Gastrocnemius medialis (tissue), 4 donors: ENCODE measurements at regions not wholly inside any gene's neighbourhood (a gene's known extent, or its start where the extent isn't known, plus 50 kb on each side); places are given as distances from the start of the nearest gene placed in this dataset.

Experiments used
- ATAC-seq, 2 donors: fragments of 150-250 bp; one replicate each; pipeline ENCODE4 v1.9.1; 2016
- DNase-seq, 2 donors: peaks; one replicate each; pipeline ENCODE4 v3.0.0-alpha.2; 2019
- H3K27ac ChIP-seq, 4 donors: fragments of 200-600 bp; sonication (generic); 1 replicate in 1 of 4; 2 replicates in 3 of 4; pipeline ENCODE4 v1.5.1; 2016 to 2018; ENCODE audit warnings: mild to moderate bottlenecking in 2 of 4, moderate library complexity in 1 of 4
- H3K27me3 ChIP-seq, 3 donors: fragments of 200-600 bp; sonication (generic) in 2 of 3; 1 replicate in 1 of 3; 2 replicates in 2 of 3; pipeline versions ENCODE4 v1.5.1 to v1.6.0; 2016 to 2019; ENCODE audit warnings: mild to moderate bottlenecking in 1 of 3, moderate library complexity in 1 of 3
- H3K36me3 ChIP-seq, 2 donors: fragments of 200-600 bp; sonication (generic) in 1 of 2; one replicate each; pipeline ENCODE4 v1.5.1; 2017 to 2018
- H3K4me1 ChIP-seq, 2 donors: fragments of 200-600 bp; sonication (generic) in 1 of 2; one replicate each; pipeline ENCODE4 v1.5.1; 2016 to 2017; ENCODE audit warnings: mild to moderate bottlenecking in 2 of 2
- H3K4me3 ChIP-seq, 4 donors: fragments of 200-600 bp; sonication (generic) in 3 of 4; 1 replicate in 1 of 4; 2 replicates in 3 of 4; pipeline ENCODE4 v1.5.1; 2016 to 2019; ENCODE audit warnings: mild to moderate bottlenecking in 2 of 4
- H3K9me3 ChIP-seq, 3 donors: fragments of 200-600 bp; sonication (generic) in 2 of 3; 1 replicate in 1 of 3; 2 replicates in 2 of 3; pipeline ENCODE4 v1.5.1; 2016 to 2019
- CTCF ChIP-seq, 5 experiments: fragments of 450-650 bp in 3 of 5; fragments of 200-600 bp in 2 of 5; sonication (generic) in 2 of 5; IDR thresholded peaks in 4 of 5; conservative IDR thresholded peaks in 1 of 5; 1 replicate in 4 of 5; 2 replicates in 1 of 5; pipeline ENCODE4 v1.5.1; 2016 to 2019; ENCODE audit warnings: antibody characterized with exemption in 5 of 5, mild to moderate bottlenecking in 3 of 5, moderate library complexity in 3 of 5
- POLR2A ChIP-seq, 2 donors: fragments of 450-650 bp; IDR thresholded peaks; one replicate each; pipeline ENCODE4 v1.6.1; 2017; ENCODE audit warnings: antibody characterized with exemption in 2 of 2, mild to moderate bottlenecking in 2 of 2, moderate library complexity in 2 of 2
- in situ Hi-C, 4 donors: fragments of 200-750 bp; cut with MboI; loops; one replicate each; pipeline versions ENCODE4 v1.15.0 to v1.8.0; 2017; ENCODE audit warnings: low sequenced_read_pairs in 4 of 4
- intact Hi-C: fragments of 100-400 bp; cut with DNase I; formaldehyde crosslinking; loops from one replicate; pipeline ENCODE4 v1.15.1; 2023; ENCODE audit warnings: low total_unique reads

DNA sequence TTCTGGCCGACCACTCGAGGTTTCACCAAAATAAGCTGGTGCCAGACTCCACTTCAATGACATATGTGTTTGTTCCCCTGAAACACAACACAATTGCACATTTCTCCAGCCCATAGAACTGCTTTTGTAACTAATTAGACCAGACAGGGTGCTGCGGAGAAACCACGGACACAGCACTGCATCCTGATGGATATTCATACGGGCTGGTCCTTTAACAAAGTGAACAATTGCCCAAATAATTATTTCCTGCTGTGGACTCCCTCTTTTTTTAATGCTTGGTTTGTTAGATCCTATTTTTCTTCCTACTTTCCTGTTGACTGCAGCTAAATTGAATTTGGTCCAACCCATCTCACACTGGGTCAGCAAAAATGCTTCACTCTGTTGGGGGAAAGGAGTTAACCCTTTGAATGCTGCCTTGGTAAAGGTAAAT is 198.6 kb upstream of the BMPER start:
- Histone ChIP-seq H3K27ac (no peak overlapping the region), H3K27me3 (no peaks in the 10 kb centered on the region), H3K4me3 (no peak overlapping the region), H3K9me3 (no peaks in the 10 kb centered on the region), H3K36me3 (no peaks in the 10 kb centered on the region), H3K4me1 (peaks cover 11 to 12% of the 10 kb centered on the region in 2 donors)
- ATAC-seq (no peak), DNase-seq (no peak)
- TF ChIP-seq CTCF (IDR thresholded peaks at IDR 0.05 in 4 of 5, conservative IDR thresholded peaks at IDR 0.05 in 1 of 5): no peak
- TF ChIP-seq POLR2A (IDR thresholded peaks at IDR 0.05): no peak
- in situ Hi-C loops (no loop called here), intact Hi-C loops (no loop called here)

GRCh38 chr7:33707427-33707826 is 197.9 kb upstream of the BMPER start:
- TF ChIP-seq POLR2A (IDR thresholded peaks at IDR 0.05): no peak
- no peak for TF ChIP-seq CTCF (IDR thresholded peaks at IDR 0.05 in 4 of 5, conservative IDR thresholded peaks at IDR 0.05 in 1 of 5)
- DNase-seq: no peak

DNA sequence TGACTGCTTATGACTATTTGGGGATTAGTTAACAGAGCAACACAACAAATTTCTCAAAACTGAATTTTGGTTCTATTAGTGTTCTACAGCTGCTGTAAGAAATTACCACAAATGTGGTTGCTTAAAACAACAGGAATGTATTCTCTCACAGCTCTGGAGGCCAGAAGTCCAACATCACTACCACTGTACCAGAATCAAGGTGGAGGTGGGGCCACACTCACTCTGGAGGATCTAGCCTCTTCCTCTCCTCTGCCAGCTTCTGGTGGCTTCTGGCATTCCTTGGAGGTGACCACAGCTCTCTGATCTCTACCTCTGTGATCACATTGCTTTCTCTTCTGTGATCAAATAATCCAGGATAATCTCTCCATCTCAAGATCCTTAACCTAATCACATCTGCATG is 194.7 kb upstream of the BMPER start:
- in situ Hi-C loops: no loop called here
- TF ChIP-seq POLR2A (IDR thresholded peaks at IDR 0.05) (no peak), CTCF (IDR thresholded peaks at IDR 0.05 in 4 of 5, conservative IDR thresholded peaks at IDR 0.05 in 1 of 5) (no peak)
- no peaks in the 10 kb centered on the region for H3K36me3 ChIP-seq
- H3K4me3 ChIP-seq: no peak overlapping the region
- H3K27ac ChIP-seq: no peak overlapping the region
- DNase-seq: no peak
- H3K9me3 ChIP-seq: no peaks in the 10 kb centered on the region
- peaks cover 11 to 12% of the 10 kb centered on the region in 2 donors for H3K4me1 ChIP-seq
- intact Hi-C loops: no loop called here
- no peaks in the 10 kb centered on the region for H3K27me3 ChIP-seq
- ATAC-seq: no peak

More at GRCh38 chr7:33707427-33707826, 197.9 kb upstream of the BMPER start:
- in situ Hi-C loops (no loop called here), intact Hi-C loops (no loop called here)
- ATAC-seq: peak in 1 of 2 donors; percentile 18
- Histone ChIP-seq H3K4me3 (no peak overlapping the region), H3K27ac (no peak overlapping the region), H3K27me3 (no peaks in the 10 kb centered on the region), H3K36me3 (no peaks in the 10 kb centered on the region), H3K4me1 (peaks cover 11 to 12% of the 10 kb centered on the region in 2 donors), H3K9me3 (no peaks in the 10 kb centered on the region)

DNA sequence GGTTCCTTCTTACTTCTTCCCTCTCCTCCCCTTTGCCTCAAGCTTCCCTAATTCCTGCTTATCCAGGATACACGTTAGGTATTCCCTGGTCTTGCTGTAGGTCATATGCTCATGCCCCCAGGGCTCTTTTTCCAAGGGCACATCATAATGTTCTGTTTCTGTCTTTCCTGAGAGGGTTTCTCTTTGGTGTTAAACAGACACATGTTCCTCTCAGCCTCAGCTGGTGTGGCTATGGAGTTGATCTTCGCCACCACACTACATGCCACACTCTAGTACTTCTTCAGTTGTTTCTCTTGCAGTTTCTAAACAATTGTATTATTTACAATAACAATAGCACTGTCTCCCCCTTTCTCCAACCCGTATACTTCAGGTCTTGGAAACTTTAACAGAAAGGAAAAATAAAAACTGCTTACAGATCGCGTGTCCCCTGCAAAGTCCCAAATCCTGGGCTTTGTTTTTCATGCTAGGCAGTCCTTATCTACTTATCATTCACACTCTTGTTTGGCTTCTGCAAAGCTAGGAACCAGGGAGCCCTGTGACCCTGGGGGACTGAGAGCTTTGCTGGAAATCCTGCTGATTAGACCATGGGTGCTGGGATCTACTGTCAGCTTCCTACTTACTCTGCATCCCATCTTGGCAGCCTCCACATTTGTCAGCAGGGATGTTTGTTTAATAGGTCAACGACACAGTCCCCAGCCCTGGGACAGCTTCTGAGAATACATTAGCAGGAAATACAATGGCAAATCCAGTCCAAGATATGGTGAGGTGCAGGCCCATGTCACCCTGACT is 193.9 kb upstream of the BMPER start:
- H3K36me3 ChIP-seq: no peaks in the 10 kb centered on the region
- intact Hi-C loops: no loop called here
- H3K4me1 ChIP-seq: peaks cover 11 to 12% of the 10 kb centered on the region in 2 donors
- DNase-seq (no peak), ATAC-seq (no peak)
- no peak overlapping the region for H3K27ac ChIP-seq
- H3K4me3 ChIP-seq: no peak overlapping the region
- in situ Hi-C loops: no loop called here
- no peaks in the 10 kb centered on the region for H3K9me3 ChIP-seq
- no peak for TF ChIP-seq POLR2A (IDR thresholded peaks at IDR 0.05)
- TF ChIP-seq CTCF (IDR thresholded peaks at IDR 0.05 in 4 of 5, conservative IDR thresholded peaks at IDR 0.05 in 1 of 5): no peak
- H3K27me3 ChIP-seq: no peaks in the 10 kb centered on the region
